HL-60/S4 treated with retinoic acid at 250 ng/mL for 4 days and 3 days (cell line): ENCODE measurements at regions not wholly inside any gene's neighbourhood (a gene's known extent, or its start where the extent isn't known, plus 50 kb on each side); places are given as distances from the start of the nearest gene placed in this dataset.

ENCODE experiments used
- in situ Hi-C: fragments of 300-500 bp; cut with MboI; formaldehyde crosslinking; loops from 2 replicates; pipeline ENCODE4 v1.7.0; 2022; ENCODE audit warnings: low sequenced_read_pairs

DNA sequence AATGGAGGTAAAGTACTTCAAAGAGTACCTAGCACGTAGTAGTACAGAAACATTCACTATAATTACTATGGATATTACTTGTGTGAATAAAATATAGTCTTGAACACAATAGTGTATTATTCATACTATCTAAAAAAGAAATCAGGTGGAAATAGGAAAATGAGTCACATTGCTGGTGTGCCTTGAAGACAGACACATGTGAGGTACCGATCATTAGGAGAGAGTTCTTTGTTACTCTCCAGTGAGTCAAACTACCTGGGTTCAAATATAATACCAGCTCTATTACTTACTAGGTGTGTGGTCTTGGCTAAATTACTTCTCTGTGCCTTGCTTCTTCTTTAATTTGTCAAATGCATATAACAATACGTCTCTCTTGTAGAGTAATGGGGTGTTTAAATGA is 50.8 kb upstream of the BEND6 start:
- in situ Hi-C loops: no loop called here

- in situ Hi-C loops: no loop called here
These were observed 52.1 kb upstream of the BEND6 start for GRCh38 chr6:56902641-56903464.

- in situ Hi-C loops: no loop called here
These were observed 54.1 kb upstream of the BEND6 start for GRCh38 chr6:56900784-56901183.

DNA sequence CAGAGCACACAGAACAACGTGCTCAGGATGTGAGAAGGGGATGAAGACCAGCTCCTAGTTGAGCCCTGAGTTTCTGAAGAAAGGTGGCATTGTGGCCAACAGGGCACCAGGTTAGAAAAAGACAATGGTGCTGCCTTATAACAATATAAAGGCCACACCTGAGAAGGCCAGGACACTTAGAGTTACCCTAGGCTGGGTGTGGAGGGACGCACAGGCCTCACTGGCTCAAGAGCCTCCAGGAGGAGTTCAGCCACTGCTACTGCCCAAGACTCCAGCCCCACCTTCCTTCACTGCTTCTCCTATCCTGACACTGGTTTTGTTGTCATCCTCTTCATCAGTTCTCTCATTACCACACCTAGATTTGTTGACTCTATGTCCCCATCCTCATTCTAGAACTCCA is 55.2 kb upstream of the BEND6 start:
- in situ Hi-C loops: loop anchor here (10.0 kb wide), 1 partner anchor 415 kb away; the partner anchor contains the start of gene PRIM2

DNA sequence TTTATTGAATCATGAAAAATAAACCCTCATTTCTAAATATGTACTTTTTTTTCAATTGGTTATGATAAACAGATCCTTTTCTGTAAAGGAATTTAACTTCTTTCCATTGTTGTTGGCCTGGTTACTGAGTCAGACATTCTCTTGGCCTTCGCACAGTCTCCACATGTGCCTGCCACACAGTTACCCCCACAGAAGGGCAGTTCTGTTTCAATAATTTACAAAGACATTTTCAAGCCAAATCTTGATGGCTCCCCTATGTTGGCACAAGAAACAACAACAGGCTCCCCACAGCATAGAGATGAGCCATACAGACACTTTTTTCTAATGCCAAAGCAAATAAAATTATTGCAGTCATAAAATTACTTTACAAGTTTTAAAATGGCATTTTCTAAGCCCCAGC is 55.6 kb upstream of the BEND6 start:
- in situ Hi-C loops: loop anchor here (10.0 kb wide), 1 partner anchor 415 kb away; the partner anchor contains the start of gene PRIM2

GRCh38 chr6:56897789-56898529 is 56.9 kb upstream of the BEND6 start:
- in situ Hi-C loops: loop anchor here (10.0 kb wide), 1 partner anchor 417 kb away; the partner anchor contains the start of gene PRIM2

DNA sequence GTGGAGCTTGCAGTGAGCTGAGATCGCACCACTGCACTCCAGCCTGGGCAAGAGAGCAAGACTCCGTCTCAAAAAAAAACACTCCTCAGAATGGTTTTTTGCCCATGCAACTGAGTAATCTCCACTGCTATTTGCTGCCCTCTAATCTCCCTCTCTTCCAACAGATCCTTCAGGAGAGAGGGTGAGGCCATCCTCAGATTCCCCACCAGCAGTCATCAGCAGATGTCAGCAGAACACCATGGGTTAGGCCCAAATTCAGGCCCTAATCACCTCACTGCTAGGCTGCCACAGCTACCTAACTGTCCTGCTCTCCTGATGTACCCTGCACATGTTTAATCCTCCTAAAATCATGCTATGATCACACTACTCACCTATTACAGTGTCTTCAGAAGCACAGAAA is 63.2 kb upstream of the BEND6 start:
- in situ Hi-C loops: loop anchor here (10.0 kb wide), 1 partner anchor 423 kb away; the partner anchor contains the start of gene PRIM2

GRCh38 chr6:56890683-56891429 is 64.1 kb upstream of the BEND6 start:
- in situ Hi-C loops: loop anchor here (10.0 kb wide), 1 partner anchor 424 kb away; the partner anchor contains the start of gene PRIM2

GRCh38 chr6:56890066-56890465 is 64.8 kb upstream of the BEND6 start:
- in situ Hi-C loops: loop anchor here (10.0 kb wide), 1 partner anchor 425 kb away; the partner anchor contains the start of gene PRIM2

DNA sequence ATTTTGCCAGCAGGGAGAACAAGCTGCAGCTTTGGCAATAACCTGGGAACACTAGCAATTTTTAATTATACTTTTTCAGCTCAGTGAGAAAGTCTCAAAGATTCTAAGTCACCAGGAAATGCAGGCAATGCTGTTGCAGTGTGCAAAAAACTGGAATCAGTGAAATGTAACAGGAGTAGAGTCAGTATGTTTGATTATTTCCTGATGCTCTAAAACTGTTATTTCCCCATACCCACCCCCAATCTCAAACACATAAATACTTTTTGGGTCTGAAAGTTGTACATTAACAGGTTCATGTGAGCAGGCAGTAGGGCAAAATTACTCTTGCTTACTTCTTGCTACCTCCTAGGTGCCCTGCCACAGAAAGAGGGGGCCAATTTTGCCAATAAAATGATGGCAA is 65.4 kb upstream of the BEND6 start:
- in situ Hi-C loops: no loop called here

DNA sequence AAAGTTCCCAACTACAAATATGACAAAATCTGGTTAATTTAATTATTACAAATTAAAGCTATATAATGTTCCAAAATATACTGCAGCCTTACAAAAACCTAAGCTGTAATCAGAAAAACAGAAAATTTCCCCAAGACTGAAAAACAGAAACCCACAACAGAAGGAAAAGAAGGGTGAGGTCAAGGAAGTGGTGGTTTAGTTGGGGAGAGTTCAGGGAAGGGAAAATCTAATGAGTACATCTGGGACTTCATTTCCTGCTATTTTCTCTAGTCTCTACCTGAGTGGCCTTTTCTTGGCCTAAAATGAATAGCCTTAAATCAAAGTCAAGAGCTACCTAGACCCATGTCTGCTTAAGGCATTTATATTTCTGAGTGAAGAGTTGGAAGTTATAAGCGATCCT is 66.2 kb upstream of the BEND6 start:
- in situ Hi-C loops: no loop called here

DNA sequence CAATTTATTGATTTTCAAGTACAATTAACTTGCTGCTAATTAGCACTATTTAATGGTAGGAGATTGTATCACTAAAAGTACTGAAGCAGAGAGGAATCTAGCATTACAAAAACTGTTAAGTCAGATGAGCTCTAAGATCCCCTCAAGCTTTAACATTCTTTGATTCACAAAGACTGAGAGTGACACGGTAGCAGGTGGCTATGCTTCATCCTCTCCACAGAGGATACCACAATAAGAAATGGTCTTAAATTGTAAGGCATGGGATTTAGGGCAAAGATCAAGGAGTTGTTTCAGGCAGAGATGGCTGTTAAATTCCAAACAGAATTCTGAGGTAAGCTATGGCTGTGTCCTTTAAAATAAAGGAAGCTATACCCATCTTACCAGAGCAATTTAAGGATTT is 67.8 kb upstream of the BEND6 start:
- in situ Hi-C loops: no loop called here

DNA sequence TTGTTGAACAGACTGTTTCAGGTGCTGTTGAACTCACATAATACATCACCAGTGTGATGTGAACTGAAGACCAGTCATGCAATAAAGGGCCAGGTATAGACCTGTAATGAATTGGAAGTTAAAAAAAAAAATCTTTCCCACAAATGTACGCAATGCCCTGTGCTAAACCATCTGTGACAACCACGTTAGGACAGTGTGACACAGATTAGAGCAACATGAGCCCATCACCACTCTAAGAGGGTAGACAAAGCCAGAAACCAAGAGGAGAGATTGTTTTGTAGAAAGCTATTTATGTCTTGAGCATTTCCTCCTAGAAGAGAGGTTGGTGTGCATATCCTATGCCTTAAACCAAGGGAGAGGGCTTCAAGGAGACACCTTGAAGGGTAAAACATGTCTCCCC is 77.0 kb upstream of the BEND6 start:
- in situ Hi-C loops: no loop called here

- in situ Hi-C loops: no loop called here
These were observed 78.9 kb upstream of the BEND6 start for GRCh38 chr6:56875961-56876360.

- in situ Hi-C loops: no loop called here
These were observed 79.4 kb upstream of the BEND6 start for GRCh38 chr6:56875523-56875922.

GRCh38 chr6:56874328-56874727 is 80.6 kb upstream of the BEND6 start:
- in situ Hi-C loops: loop anchor here (25.0 kb wide), 1 partner anchor 237 kb away; the partner anchor contains the start of gene DST

- in situ Hi-C loops: loop anchor here (25.0 kb wide), 1 partner anchor 233 kb away; the partner anchor contains the start of gene DST
These were observed 84.9 kb upstream of the BEND6 start for GRCh38 chr6:56870053-56870452.

GRCh38 chr6:56869346-56869745 is 85.6 kb upstream of the BEND6 start:
- in situ Hi-C loops: loop anchor here (25.0 kb wide), 1 partner anchor 232 kb away; the partner anchor contains the start of gene DST

DNA sequence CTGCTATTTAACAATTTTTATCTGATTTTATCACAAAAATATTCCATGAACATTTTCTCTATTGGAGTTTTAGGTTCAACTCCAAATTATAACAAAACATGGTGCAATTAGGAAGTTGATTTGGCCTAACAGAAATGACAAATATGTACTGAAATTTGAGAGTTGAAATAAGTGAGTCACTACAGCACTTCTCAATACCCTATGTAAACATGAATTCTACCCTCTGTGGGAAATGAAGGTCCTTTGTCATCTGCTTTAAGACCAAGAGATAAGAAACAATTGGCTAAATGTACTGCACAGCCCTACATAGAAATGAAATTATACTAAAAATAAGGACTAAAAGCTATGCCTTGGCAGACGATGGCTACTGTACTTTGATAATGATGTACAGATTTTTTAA is 86.2 kb upstream of the BEND6 start:
- in situ Hi-C loops: loop anchor here (25.0 kb wide), 1 partner anchor 231 kb away; the partner anchor contains the start of gene DST

DNA sequence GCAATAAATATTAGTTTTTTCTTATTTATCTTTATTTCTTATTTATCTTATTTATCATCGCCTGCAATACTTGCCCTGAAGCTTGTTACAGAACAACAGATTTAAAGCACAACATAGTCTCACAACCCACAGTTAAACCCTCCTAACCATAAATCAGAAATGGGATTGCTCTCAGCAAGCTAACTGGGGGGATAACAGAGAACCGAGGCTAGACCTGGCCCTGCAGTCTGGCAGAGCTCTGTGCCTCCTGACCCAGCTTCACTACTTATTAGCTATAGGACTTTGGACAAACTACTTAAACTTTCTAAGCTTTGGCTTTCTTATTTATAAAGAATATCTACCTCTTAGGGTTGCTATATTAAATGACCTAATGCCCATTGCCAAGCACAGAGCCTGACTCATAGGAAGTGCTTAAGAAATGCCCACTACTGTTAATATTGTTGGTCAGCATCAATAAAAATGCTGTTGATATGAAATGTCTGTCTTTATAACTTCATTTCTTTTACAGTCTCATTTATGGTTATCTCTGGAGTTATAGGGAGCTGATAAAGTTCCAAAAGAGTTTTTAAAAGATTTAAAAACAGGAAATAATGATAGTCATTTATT is 87.9 kb upstream of the BEND6 start:
- in situ Hi-C loops: loop anchor here (25.0 kb wide), 1 partner anchor 230 kb away; the partner anchor contains the start of gene DST
